ENCODE measurements at regions not wholly inside any gene's neighbourhood (a gene's known extent, or its start where the extent isn't known, plus 50 kb on each side); places are given as distances from the start of the nearest gene placed in this dataset.

- TF ChIP-seq CTCF (IDR thresholded peaks at IDR 0.05), result no peak
- no peak for TF ChIP-seq POLR2A (IDR thresholded peaks at IDR 0.05)
These were observed 257.5 kb downstream of the RPRM start for GRCh38 chr2:153221087-153221486.
